GM21367 (cell line): ENCODE measurements at regions not wholly inside any gene's neighbourhood (a gene's known extent, or its start where the extent isn't known, plus 50 kb on each side); places are given as distances from the start of the nearest gene placed in this dataset.

Source experiments
- ATAC-seq: cut with Tn5 transposase; IDR thresholded peaks from one replicate; pipeline ENCODE4 v1.9.1; 2021; ENCODE audit not compliant: unreplicated experiment

DNA sequence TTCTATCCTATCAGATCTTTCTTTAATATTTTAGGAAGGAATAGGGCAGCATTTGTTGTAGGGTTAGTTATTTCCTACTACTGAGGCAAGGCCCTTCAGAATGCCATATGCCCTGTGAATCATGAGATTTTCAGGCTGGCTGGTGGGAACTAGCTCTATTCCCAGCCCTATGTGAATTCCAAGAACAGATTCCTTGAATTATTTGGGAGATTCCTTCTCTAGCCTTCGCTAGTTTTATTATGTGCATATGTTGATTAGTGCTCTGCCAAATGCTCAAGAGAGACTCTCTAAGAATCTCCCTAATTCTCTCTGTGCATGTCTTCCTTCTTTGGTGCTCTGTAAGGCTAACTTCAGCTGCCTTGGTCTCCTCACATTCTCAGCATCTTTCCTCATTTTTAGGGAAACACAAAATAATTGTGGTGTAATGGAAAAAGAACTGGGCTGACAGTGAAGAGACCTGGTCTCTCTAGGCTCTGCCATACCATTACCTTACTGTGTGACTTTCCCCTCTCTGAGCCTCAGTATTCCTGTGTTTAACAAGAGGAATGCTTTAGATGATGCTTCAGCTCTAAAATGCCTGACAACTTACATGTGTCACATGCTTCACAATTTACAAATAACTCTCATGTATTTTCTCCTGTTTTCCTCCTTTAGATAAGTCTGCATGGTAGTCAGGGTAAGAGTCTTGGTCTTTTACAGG is 79.7 kb downstream of the VMA21 start:
- no peak for ATAC-seq

DNA sequence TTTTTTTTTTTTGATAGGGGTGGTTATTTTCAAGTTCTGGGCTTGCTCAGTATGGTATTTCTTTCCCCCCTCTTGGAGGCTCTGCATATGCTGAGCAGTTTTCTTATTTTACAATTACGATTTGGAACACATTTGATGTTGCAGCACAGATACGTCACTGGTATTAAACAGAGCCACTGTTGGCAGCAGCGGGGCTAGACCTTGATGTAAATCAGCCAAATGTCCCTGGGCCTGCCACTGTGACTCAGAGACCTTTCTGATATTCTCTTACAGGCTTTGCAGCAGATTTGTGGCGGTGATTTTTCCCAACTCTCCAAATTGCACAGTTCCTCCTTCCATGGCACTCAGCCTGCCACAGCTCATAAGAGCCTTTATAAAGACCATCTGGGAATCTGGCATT is 81.1 kb downstream of the VMA21 start:
- no peak for ATAC-seq

DNA sequence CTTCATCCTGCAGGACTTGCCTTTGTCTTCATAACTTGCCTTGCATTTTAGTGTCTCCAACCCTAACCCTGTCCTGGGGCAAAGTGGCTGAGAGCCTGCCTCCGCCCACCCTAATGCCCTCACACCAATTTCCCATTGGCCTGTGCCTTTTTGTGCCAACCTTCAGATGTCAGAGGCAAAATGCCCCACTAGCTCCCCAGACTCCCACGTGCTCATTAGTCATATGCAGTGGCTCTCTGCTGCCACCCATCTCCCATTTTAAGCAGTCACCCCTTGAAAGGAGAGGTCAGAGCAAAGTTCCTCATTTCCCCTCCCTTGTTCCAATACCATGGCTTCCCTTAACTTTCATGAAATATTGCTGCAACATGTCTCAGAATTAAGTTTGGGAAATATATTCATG is 74.8 kb upstream of the PASD1 start:
- peak; percentile 73 for ATAC-seq

DNA sequence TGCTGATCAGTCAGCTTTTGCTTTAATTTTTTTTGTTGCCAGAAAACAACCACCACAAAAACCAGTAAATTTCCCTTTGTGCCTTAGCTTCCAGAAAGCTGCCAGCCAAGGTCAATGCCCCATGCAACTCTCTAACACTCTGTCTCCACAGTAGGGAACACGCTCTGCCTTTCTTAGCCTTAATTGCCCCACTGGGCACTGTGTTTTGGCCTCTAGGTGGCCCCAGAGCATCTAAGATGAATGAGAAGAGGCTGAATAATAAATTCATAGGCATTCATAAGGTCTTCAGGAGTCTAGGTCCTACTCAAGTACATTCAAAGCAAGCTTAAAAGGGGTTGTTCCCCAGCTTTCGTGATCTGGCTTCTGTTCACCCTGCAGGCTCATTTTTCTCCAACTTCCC is 57.7 kb upstream of the PASD1 start:
- no peak for ATAC-seq

DNA sequence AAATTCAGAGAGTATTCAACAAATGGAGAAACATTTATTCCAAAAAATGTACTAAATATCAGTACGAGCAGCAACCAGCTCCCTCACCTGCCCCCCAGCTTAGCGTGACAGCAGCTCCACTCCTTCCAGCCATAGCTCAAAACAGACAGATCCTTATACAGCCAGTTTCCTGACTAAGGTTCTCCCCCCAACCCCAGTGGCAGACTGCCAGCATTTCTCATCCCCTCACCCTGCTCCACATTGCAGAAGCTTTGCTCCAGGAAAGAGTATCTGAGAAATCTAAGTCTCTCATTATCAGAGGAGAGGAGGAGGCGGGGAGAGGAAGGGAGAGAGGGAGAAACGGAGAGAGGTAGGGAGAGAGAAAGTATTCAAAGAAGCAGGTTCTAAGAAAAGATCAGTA is 53.3 kb upstream of the PASD1 start:
- ATAC-seq = no peak

DNA sequence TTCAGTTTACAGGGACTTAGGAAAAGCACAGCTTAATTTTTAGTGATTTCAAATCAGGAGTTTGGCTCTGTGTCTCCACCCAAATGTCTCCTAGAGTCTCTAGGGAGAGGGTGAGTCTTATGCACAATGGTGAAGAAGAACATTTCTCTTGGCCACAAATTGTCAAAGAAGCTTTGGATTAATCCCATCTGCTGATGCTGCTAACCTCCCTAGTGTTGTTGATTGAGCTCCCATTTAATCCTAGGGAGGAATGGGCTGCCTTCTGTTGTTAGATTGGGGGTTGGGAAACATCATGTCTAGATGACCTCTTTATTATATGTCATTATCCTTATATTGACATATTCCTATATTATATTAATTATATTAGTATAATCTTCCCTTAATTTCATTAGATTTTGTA is 50.0 kb upstream of the PASD1 start:
- ATAC-seq = no peak
